Activated CD4-positive, CD25-positive, alpha-beta regulatory T cell (primary cell): ENCODE measurements at regions not wholly inside any gene's neighbourhood (a gene's known extent, or its start where the extent isn't known, plus 50 kb on each side); places are given as distances from the start of the nearest gene placed in this dataset.
"Not testable (repeated sequence)": the region's sequence is repeated elsewhere in the genome, so short reads cannot be mapped to it uniquely, and the experiment has no call there.

Source experiments
- DNase-seq, 4 experiments: peaks; one replicate each; lab custom pipeline; 2025; lab: John Stamatoyannopoulos, UW

DNA sequence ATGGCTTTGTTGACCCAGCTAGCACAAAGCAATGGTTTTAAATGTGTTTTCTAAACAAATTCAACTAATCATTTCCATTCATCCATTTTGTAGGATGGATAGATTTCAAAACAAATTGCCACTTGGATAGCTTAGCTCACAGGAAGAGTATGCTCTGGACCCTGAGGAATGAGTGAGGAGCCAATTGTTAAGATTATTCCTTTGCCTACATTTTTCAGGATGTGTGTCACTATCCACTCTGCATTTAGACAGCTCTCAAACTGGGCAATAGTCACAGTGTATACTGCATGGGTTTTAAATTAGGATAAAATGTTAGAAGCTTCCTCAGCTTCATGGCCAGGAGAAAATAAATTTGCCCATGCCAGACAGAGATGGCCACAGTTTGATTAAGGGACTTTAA is 605.6 kb upstream of the TEX47 start:
- DNase-seq = no peak

DNA sequence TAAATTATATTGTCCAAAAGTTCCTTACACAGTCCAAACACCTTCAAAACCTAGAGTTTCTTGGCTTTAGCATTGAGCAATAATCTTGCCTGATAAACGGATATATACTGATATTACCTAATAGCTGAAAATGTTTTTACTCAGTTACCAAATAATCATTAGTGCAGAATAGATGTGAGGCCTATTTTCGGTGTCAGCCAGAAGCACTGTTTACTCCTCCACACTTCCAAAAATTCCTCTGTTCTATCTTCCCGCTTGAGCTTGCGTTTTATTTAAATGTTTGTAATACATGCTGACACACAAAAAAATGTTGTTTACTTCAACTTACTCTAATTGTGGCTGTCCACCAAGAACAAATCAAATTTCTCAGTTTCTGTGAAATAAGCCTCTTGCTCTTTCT is 606.2 kb upstream of the TEX47 start:
- no peak for DNase-seq

DNA sequence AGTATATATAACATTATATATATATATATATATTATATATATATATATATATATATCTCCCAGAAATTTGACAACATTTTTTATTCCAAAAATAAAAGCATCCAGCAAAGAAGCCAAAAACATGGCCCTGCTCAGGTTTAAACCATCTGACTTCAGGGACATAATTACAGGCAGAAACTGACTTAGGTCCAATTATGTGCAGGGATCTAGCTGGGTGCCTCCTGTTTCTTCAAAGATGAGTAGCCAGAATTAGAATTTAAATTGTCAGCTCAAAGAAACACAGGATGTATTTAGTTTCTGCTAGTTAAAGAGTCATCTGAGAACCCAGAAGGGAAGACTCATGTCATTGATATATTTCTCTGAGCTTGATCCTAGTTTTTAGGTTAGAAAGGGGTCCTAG is 656.4 kb upstream of the TEX47 start:
- DNase-seq = no peak

DNA sequence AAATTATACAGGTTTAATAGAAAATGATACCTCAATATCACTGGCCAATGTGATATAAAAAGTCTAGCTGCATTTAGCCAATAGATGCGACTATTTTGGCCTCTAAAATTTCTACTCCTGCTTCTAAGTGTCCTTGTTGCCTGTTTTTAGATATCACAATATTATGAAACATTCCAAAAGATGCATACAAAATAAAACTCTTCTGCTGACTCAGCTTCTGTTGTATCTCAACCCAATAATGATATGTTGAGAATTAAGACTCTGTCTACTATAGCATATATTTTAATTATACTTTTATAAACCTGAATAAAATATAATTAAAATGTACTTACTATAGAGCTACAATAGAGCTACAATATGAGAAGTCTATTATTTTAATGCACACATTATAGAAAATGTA is 661.0 kb upstream of the TEX47 start:
- DNase-seq = no peak

DNA sequence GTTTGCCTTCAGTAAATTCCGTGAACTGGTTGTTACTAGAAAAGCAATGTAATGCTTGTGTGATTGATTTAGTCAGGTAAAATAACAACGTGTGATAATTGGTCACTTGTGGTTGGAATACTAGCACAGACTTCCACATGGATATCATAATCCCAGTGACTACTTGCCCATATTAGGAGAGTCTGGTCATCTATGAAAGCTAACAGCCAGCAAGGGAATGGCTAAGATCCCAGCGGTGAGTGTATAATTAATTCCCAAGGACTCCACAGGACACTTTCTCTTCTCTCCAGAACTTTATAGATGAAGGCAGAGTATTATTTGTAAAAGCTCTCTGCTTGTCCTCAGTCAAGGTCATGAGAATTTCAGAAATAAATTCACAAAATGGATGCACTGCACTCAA is 662.6 kb upstream of the TEX47 start:
- no peak for DNase-seq

DNA sequence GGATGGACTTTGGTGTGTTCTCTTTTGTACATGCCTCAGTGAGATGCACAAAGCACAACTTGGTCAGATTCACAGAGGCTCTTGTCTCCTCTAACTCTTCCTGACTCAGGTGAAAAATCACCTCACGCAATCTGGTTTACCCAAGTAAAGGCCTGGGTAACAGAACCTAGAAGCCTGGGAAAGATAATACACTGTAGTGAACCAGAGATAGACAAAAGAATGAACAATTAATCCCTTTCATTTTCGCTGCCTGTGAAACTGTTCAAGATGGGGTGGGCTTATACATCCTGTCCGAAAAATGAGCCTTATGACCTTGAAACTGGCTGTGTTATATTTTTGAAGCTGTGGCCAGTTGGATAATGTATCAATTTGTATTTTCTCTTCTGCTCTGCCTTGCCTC is 678.9 kb upstream of the TEX47 start:
- no peak for DNase-seq

DNA sequence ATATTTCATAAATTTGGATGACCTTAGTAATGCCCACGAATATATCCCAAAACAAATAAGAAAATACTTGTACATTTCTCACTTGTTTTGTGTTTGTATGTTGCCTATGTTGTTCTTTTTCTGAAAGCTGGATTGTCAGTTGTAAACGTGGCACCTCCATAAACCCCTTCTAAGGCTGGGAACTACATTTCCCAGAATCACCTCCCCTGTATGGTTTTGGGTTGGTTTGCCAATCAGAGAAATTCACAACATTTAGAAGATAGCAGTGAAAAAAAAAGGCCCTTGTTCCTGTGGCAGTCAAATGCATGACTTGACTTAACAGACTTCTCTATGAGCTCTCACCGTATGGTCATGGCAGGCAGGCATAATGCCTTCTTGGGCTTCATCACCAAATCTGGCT is 676.3 kb upstream of the STEAP1 start:
- DNase-seq = no peak

DNA sequence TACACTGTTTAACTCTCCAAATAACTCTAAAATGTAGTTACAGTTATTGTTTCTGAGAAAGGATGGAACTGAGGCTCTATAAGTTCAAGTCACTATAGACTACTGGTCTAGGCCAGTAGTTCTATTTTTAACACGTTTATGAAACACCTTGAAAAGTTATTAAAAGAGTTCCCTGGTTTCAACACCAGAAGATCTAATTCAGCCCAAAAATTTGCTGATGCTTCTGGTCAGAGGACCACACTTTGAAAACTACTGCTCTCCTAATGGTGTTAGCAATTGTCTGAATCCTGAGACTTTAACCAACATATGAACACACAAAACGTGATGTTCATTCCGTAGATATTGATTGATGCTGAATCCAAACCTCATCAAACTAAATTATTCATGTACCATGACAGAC is 658.6 kb upstream of the STEAP1 start:
- no peak for DNase-seq

DNA sequence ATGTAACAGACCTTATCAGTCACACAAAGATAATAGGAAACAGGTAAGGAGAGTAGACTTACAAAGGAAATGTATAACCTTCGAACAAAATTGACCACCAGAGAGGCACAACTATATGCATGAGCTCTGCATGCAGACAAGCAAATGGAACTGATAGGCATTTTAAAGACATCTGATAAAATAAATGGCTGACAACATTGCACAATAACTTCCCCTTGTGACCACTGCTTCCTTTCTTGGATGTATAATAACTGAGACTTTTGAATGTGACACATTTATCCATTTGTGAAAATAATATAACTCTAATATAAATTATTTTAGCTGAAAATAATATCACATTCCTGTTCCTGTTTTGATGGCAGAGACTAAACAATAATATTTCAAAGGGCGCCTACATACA is 654.2 kb upstream of the STEAP1 start:
- no peak for DNase-seq

DNA sequence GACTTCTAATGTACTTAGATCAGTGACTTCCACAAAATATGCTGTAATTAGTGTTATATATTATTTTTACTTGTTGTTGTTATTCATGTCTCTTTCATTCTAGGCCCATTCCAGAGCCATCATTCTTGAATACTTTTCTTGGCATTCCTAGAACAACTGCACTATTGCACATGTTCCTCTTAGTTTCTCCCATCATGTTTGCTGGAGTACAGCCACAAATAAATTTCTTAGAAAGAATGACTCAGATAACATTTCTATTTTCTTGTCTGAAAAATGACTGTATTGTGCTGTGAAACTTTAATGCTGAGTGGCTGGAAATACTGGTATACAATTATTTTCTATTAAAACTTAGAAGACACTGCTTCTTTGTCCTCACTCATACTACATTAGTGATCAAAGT is 651.0 kb upstream of the STEAP1 start:
- DNase-seq = no peak

DNA sequence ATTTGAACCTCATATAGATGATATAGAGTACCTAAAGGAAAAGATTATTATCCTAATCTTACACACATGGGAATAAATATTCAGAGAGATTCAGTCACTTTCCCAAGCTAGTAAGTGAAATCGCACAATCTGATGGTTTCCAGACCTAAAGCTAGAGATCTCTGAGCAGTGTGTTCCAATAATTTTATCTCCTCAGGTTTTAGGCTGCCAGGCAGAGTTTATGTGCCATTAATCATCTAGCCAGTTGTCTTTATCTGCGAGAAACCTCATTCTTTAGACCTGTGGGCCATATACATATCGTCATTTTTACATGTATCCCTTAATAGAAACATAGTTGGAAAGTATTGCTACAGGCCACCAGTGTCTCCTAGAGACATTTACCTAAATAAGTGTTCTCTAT is 647.2 kb upstream of the STEAP1 start:
- DNase-seq = no peak

DNA sequence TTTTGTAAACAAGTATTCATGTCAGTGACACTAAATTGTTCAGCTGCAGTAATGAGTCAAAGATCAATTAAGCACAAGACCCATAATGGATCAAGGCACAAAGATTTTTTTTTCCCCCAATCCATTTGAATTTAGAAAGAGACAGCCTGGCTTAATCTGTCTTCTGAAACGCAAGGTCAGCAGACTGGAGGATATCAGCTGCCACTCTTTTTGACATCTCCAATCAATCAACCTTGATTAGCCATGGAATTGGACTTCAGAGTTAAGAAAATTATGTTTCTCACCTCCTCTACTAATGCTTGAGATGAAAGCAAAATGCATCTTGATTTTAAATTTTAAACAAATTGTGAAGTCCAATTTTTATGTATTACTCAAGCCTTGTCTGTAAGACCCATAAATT is 642.4 kb upstream of the STEAP1 start:
- DNase-seq = no peak

DNA sequence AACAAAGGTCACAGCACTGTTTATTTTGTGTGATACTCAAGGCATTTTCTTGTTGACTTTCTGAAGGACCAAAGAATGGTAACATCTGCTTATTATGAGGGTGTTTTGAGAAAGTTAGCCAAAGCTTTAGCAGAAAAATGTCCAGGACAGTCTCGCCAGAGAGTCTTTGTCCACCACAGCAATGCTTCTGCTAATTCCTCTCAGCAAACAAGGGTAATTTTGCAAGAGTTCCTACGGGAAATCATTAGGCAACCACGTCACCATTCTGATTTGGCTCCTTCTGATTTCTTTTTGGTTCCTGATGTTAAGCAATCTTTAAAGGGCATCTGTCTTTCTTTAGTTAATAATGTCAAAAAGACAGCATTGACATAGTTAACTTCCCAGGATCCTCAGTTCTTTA is 639.3 kb upstream of the STEAP1 start:
- DNase-seq = no peak

DNA sequence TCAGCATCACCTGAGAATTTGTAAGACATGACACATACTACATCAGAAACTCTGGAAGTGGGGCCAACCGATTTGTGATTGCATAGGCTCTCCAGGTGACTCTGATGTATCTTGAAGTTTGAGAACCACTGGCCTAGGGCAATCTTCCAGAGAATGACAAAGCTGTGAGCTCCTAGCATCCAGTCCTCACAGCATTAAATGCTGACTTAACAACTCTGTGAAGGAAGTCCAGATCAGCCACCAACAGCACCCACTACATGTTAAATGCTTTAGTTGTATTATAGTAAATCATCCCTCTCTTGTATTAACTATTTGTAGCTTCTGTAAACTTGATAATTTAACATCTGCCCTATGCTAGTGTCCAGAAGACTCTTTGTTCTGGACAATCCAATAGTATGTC is 636.5 kb upstream of the STEAP1 start:
- no peak for DNase-seq

DNA sequence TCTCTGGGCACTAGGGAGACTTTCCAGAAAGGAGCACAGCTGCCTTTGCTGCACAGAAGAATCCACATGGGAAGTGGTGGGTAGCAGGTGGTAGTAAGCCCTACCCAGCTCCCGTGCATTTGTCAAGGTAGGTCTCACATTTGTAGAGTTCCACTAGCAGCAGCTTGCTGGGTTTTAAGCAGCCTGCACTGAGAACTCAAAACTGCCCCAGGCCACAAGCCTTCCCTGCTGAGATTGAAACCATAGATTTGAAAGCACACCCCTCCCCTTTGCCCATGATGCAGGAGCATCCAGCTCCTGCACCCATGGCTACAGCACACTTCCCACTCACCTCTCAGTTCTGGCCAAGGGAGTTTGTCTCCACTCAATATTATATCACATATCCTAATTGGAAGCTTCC is 604.5 kb upstream of the STEAP1 start:
- DNase-seq = no peak

DNA sequence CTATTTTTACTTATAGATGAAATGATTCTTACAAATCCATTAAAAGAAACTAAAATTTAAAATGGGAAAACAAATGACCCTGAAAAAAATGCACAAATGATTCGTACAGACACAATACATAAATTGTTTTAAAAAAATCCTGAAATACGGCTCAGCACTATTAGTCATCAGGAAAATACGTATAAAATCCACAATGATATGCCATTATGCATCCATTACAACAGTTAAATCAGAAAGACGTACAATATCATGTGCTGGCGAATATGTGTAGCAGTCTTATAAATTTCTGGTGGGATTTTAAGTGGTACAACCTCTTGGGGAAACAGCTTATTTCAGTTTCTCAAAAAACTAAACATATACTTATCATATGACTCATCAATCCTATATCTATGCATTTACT is 600.1 kb upstream of the STEAP1 start:
- DNase-seq = no peak

DNA sequence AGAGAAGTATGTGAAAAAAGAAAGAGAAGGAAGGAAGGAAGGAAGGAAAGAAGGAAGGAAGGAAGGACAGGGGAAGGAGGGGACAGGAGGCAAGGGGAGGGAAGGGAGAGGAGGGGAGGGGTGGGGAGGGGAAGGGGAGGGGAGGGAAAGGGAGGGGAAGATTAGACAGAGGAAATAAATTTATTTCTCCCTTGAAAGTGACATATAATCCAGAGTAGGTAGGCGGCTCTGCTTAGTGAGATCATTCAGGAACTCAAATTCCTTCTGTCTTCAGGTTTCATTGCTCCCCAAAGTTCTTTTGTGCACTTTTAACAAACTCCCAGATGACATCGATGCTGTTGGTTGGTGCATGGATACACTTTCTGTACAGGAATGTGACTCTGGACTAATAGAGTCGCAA is 594.7 kb upstream of the STEAP1 start:
- DNase-seq = no peak

DNA sequence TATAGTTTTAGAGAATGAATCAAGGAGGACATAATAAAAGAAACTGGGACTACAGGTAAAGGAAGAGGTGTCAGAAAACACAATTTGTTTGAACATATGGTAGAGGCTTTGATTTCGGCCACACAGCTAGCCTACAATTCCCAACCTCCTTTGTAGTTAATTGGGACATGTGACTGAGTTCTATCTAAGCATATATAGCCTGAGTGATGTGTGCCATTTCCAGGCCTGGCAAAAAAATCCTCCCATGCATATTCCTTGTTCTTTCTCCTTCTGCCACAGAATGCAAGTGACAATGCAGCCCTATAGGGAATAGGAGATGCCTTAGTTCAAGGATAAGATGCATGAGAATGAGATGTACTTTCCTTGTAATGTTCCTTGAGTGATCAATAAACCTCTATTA is 590.7 kb upstream of the STEAP1 start:
- DNase-seq = no peak

DNA sequence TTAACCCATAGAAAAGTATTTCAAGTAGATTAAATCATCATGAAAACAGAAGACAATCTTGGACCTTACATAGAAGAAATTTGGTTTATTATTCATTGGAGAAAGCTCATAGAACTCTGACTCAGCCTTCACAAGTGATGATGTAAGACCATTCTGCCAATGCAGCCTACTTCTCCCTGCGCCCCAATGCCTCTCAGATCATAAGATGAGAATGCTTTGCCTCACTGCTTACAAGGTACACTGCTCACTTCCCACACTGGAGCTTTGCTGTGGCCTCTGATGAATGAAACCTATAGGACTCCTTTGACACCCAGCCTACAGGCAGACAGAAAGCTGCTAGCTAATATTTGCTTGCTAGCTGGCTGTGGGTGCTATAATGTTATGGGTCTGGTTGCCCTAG is 569.4 kb upstream of the STEAP1 start:
- DNase-seq = no peak

DNA sequence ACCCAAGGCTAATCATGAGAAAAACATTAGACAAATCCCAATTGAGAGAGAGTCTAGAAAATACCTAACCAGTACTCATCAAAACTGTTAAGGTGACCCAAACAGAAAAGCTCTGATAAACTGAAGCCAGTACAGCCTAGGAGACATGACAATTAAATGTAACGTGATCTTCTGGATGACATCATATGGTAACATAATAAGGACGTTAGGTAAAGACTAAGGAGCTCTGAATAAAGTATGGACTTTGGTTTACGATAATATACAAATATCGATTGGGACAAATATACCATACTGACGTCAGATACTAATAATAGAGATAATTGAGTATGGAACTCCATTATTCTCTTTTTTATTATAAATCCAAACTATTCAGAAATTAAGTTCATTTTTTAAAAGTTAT is 561.1 kb upstream of the STEAP1 start:
- DNase-seq = no peak

DNA sequence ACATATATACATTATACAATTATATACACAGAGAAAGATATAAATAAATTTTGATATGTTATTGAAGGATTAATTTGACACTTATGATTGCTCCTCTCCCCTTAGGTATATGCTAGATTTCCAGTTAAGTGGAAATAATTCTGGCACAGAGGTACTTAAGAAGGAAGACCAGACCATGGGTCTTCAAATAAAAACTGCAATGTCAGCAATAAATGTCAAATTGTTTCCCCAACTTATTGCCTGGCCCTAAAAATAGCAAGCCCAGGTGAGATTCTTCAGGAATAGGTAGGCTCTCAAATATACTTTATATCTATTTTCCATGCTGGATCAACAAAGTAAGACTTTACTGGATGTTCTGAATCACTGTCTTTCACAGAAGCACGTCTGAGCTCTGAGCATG is 551.3 kb upstream of the STEAP1 start:
- DNase-seq = no peak

DNA sequence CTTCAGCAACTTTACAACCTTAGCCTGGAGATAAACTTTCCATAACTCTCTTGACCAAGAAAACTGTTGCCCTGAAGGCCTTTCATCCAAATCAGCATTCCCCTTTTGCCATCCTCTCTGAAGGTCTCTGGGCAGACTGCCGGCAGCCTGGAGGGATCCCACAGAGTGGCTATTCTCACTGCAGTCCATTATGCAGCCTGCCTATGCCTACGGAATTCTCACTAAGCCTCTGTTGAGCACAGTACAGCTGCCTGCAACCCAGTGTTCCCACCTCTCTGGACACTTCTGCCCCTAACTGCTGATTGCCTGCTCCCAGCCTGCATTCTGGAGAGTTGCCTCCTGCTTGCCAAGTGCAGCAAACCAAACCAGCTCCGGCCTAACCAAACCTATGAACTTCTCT is 548.9 kb upstream of the STEAP1 start:
- no peak for DNase-seq

DNA sequence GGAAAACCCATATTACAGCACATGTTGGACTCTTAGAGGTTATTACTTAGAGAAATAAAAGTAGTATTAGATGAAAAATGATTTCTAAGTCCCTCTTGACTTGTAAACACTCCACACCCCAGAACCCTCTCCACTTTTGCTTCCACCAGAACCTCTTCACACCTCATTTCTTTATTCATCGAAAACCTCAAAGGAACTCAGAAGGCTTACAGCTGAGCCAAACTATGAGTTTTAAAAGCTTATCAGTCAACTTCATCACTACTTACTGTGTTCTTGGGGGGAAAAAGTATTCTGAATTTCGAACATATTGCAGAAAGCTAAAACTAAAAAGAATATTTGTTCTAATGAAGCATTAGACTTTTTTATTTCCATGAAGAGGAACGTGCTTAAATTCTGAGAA is 547.8 kb upstream of the STEAP1 start:
- DNase-seq = no peak

DNA sequence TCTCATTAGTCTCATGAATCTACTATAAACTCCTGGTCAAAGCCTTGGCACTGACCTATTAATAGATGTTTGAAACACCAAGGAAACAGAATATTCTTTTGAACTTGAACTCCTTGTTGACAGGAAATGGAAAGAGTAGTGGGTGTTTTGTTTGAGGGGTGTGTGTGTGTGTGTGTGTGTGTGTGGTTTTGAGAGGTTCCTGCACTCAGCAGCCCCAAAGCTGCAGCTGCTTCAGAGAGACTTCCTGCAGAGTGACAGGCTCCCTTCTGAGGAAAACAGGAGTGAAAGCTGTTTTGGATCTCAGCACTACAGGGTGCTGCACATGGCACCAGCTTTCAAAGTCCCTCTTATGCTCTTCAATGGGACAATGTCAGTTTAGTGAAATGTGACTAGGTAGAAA is 546.5 kb upstream of the STEAP1 start:
- DNase-seq = no peak

DNA sequence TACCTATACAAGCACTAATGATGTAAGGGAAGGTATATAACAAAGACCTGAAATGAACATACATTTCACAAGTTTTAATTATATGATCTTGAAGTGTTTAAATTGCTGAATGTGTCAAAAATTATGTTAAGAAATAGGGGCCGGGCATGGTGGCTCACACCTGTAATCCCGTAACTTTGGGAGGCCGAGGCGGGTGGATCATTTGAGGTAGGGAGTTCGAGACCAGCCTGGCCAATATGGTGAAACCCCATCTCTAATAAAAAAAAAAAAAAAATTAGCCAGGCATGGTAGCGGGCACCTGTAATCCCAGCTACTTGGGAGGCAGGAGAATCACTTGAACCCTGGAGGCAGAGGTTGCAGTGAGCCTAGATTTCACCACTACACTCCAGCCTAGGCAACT is 537.4 kb upstream of the STEAP1 start:
- not testable (repeated sequence) for DNase-seq

DNA sequence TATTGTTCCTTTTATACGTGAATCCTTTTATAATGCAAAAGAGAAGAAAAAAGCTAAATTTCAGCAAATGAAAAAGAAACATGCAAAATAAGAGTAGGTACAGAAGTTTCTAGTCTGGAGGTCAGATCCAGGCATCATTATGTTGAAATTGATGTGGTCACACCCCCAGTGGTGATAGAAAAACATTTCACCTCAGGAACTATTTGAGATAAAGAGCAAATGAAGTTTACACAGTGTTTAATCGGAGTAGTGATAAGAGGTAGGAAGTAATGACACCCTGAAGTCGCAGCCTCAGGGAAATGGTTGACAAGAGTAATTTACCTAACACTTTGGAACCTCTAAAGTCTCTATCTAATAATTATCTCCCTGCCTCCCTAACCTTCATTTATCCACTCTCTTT is 536.0 kb upstream of the STEAP1 start:
- no peak for DNase-seq
